ENCODE measurements at regions not wholly inside any gene's neighbourhood (a gene's known extent, or its start where the extent isn't known, plus 50 kb on each side); places are given as distances from the start of the nearest gene placed in this dataset.

GRCh38 chr11:128407962-128408361 is 179.4 kb downstream of the ETS1 start:
- no peak for DNase-seq (ENCODE audit: low read depth)

- DNase-seq (ENCODE audit: low read depth) = no peak
Measured at GRCh38 chr11:128405714-128406662, 181.4 kb downstream of the ETS1 start.

GRCh38 chr11:128405112-128405511 is 182.2 kb downstream of the ETS1 start:
- DNase-seq (ENCODE audit: low read depth) = no peak

- DNase-seq (ENCODE audit: low read depth) = no peak
Measured at GRCh38 chr11:128404437-128404836, 182.9 kb downstream of the ETS1 start.

GRCh38 chr11:128400382-128401203 is 186.8 kb downstream of the ETS1 start:
- DNase-seq (ENCODE audit: low read depth) = no peak

GRCh38 chr11:128399251-128400121 is 187.9 kb downstream of the ETS1 start:
- no peak for DNase-seq (ENCODE audit: low read depth)

- no peak for DNase-seq (ENCODE audit: low read depth)
Measured at GRCh38 chr11:128398517-128399250, 188.7 kb downstream of the ETS1 start.

GRCh38 chr11:128397362-128397761 is 190.0 kb downstream of the ETS1 start:
- no peak for DNase-seq (ENCODE audit: low read depth)

GRCh38 chr11:128394431-128395089 is 192.8 kb downstream of the ETS1 start:
- DNase-seq (ENCODE audit: low read depth) = no peak

- no peak for DNase-seq (ENCODE audit: low read depth)
Measured at GRCh38 chr11:128392259-128392658, 195.1 kb downstream of the ETS1 start.

GRCh38 chr11:128391811-128392210 is 195.5 kb downstream of the ETS1 start:
- DNase-seq (ENCODE audit: low read depth) = no peak

GRCh38 chr11:128390246-128390645 is 197.1 kb downstream of the ETS1 start:
- no peak for DNase-seq (ENCODE audit: low read depth)

- DNase-seq (ENCODE audit: low read depth) = no peak
Measured at GRCh38 chr11:128389461-128389976, 197.8 kb downstream of the ETS1 start.

GRCh38 chr11:128388206-128388815 is 199.0 kb downstream of the ETS1 start:
- no peak for DNase-seq (ENCODE audit: low read depth)

GRCh38 chr11:128379587-128380580 is 207.5 kb downstream of the ETS1 start:
- peak; percentile 7 for DNase-seq (ENCODE audit: low read depth)

- no peak for DNase-seq (ENCODE audit: low read depth)
Measured at GRCh38 chr11:128375961-128376360, 211.4 kb downstream of the ETS1 start.

GRCh38 chr11:128374026-128374425 is 213.3 kb downstream of the ETS1 start:
- DNase-seq (ENCODE audit: low read depth) = no peak

GRCh38 chr11:128372977-128373376 is 214.4 kb downstream of the ETS1 start:
- DNase-seq (ENCODE audit: low read depth) = no peak

GRCh38 chr11:128367573-128367972 is 219.8 kb downstream of the ETS1 start:
- DNase-seq (ENCODE audit: low read depth) = no peak

Data from activated gamma-delta T cell treated with anti-CD3 and anti-CD28 coated beads, Interleukin-2, amount 50 U/mL, for 16 hours (primary cell).